WERI-Rb-1 (cell line): ENCODE measurements at regions not wholly inside any gene's neighbourhood (a gene's known extent, or its start where the extent isn't known, plus 50 kb on each side); places are given as distances from the start of the nearest gene placed in this dataset.
"Not testable (repeated sequence)": the region's sequence is repeated elsewhere in the genome, so short reads cannot be mapped to it uniquely, and the experiment has no call there.

ENCODE experiments used
- DNase-seq: peaks from one replicate; pipeline ENCODE4 v3.0.0-alpha.2; 2020
- H3K27ac ChIP-seq: fragments of 250-450 bp; sonication (Bioruptor Pico); 2 replicates; pipeline ENCODE4 v1.5.1; 2020; ENCODE audit warnings: mild to moderate bottlenecking, moderate library complexity
- H3K27me3 ChIP-seq: fragments of 250-450 bp; sonication (Bioruptor Pico); 2 replicates; pipeline ENCODE4 v1.5.1; 2021; ENCODE audit warnings: mild to moderate bottlenecking, low read depth, moderate library complexity; ENCODE audit not compliant: insufficient read depth, severe bottlenecking
- H3K36me3 ChIP-seq: fragments of 250-450 bp; sonication (Bioruptor Pico); 2 replicates; pipeline ENCODE4 v1.5.1; 2020; ENCODE audit warnings: mild to moderate bottlenecking, moderate library complexity
- H3K4me3 ChIP-seq: 2 replicates; pipeline ENCODE4 v1.5.1; 2011; ENCODE audit warnings: low read depth, mild to moderate bottlenecking, control low read depth, low read length
- H3K9me3 ChIP-seq: fragments of 250-450 bp; sonication (Bioruptor Pico); 2 replicates; pipeline ENCODE4 v1.5.1; 2021; ENCODE audit warnings: mild to moderate bottlenecking, moderate library complexity; ENCODE audit not compliant: severe bottlenecking
- TF ChIP-seq, protein P1 (sequence below): IDR thresholded peaks from 2 replicates; pipeline ENCODE4 v1.5.1; 2011; ENCODE audit warnings: low read depth, mild to moderate bottlenecking, control low read depth, inconsistent platforms, low read length

DNA sequence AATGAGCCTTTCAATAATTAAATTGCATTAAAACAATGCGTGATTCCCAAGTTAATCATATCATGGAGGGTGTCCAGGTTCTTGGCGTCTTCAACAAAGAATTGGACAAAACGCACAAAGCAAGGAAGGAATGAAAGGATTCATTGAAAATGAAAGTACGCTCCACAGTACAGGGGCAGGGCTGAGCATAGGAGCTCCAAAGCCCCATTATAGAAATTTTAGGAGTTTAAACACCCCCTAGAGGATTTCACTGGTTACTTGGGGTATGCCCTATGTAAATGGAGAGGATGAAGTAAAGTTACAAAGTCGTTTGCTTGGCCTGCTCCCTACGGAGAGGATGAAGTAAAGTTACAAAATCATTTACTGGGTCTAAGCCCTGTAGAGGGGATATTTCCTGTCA is 1910.4 kb downstream of the C4orf33 start:
- TF ChIP-seq, protein P1, sequence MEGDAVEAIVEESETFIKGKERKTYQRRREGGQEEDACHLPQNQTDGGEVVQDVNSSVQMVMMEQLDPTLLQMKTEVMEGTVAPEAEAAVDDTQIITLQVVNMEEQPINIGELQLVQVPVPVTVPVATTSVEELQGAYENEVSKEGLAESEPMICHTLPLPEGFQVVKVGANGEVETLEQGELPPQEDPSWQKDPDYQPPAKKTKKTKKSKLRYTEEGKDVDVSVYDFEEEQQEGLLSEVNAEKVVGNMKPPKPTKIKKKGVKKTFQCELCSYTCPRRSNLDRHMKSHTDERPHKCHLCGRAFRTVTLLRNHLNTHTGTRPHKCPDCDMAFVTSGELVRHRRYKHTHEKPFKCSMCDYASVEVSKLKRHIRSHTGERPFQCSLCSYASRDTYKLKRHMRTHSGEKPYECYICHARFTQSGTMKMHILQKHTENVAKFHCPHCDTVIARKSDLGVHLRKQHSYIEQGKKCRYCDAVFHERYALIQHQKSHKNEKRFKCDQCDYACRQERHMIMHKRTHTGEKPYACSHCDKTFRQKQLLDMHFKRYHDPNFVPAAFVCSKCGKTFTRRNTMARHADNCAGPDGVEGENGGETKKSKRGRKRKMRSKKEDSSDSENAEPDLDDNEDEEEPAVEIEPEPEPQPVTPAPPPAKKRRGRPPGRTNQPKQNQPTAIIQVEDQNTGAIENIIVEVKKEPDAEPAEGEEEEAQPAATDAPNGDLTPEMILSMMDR = no peak
- Histone ChIP-seq H3K9me3 (no peaks in the 10 kb centered on the region), H3K27ac (no peak overlapping the region), H3K36me3 (no peaks in the 10 kb centered on the region), H3K4me3 (no peak overlapping the region), H3K27me3 (no peaks in the 10 kb centered on the region)
- DNase-seq = no peak

DNA sequence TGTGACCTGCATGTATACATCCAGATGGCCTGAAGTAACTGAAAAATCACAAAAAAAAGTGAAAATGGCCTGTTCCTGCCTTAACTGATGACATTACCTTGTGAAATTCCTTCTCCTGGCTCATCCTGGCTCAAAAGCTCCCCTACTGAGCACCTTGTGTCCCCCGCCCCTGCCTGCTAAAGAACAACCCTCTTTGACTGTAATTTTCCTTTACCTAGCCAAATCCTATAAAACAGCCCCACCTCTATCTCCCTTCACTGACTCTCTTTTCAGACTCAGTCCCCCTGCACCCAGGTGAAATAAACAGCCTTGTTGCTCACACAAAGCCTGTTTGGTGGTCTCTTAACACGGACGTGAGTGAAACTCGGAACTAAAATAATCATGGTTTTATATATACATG is 1916.0 kb downstream of the C4orf33 start:
- H3K36me3 ChIP-seq, H3K4me3 ChIP-seq, H3K27ac ChIP-seq, H3K27me3 ChIP-seq, DNase-seq, H3K9me3 ChIP-seq: not testable (repeated sequence)

DNA sequence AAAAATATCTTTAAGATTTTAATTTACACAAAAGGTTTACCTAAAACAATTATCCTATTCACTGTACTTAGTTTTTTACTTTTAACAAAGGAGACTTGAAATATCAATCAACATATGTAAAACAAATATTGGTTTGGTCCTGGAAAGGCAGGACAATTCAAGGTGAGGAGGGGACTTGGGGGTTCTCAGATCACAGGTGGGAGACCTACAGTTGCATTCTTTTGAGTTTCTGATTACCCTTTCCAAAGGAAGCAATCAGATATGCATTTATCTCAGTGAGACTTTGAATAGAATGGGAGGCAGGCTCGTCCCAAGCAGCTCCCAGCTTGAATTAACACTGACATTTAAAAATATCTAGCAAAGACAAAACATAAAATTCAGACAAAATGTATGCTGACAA is 1917.3 kb downstream of the C4orf33 start:
- Histone ChIP-seq H3K9me3 (no peaks in the 10 kb centered on the region), H3K36me3 (no peaks in the 10 kb centered on the region), H3K4me3 (no peak overlapping the region), H3K27me3 (no peaks in the 10 kb centered on the region), H3K27ac (no peak overlapping the region)
- TF ChIP-seq, protein P1 = no peak
- no peak for DNase-seq

DNA sequence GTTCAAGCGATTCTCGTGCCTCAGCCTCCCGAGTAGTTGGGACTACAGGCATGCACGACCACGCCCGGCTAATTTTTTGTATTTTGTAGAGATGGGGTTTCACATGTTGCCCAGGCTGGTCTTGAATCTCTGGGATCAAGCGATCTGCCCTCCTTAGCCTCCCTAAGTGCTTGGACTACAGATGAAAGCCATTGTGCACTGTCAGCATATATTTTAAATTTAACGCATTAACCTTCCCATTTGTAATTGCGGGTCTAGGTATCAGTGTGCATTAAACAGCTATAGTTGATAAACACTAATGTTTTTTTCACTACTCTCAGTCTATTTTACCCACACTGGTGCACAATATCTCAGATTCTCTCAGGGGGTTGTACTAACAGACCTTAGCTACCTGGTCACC is 1930.8 kb downstream of the C4orf33 start:
- no peak for DNase-seq
- Histone ChIP-seq H3K4me3 (no peak overlapping the region), H3K27me3 (no peaks in the 10 kb centered on the region), H3K27ac (no peak overlapping the region), H3K9me3 (no peaks in the 10 kb centered on the region), H3K36me3 (no peaks in the 10 kb centered on the region)
- TF ChIP-seq, protein P1 = no peak

DNA sequence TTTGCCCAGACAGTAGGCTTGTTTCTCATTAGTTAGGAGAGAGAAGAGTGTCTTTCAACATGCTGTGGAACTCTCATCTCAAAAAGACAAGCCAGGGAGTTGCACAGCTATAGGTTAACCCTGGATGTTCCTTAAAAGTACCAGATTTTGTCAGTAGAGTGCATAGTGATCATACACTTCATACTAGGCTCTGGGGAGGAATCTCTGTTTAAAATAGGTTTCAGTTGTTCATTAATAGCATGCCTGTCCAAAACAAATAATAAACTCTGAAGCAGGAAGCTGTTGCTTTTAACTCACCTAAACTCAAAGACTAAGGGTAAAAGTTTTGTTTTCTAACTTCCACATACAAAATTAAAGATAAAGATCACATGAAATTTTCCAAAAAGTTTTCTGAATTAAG is 1948.4 kb downstream of the C4orf33 start:
- H3K27me3 ChIP-seq = no peaks in the 10 kb centered on the region
- no peak overlapping the region for H3K27ac ChIP-seq
- H3K9me3 ChIP-seq = no peaks in the 10 kb centered on the region
- no peak for DNase-seq
- no peaks in the 10 kb centered on the region for H3K36me3 ChIP-seq
- TF ChIP-seq, protein P1 = no peak
- no peak overlapping the region for H3K4me3 ChIP-seq

DNA sequence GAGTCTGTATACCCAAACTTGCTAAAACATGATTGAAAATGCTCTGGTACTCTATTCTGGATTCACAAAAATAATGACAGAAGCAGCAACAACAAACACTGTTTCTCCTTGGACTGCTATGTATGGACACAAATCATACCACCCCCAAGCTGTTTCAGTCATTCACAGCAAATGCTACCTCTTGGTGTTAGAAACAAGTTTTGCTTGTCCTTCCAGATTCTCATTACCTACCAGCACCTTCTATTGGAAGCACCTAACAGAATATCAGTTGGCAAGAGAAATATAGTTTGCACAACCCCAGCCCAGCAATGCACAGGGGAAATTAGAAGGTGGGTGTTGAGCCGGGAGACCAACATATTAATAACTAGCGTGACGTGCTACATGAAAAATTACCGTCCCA is 1950.9 kb downstream of the C4orf33 start:
- Histone ChIP-seq H3K9me3 (no peaks in the 10 kb centered on the region), H3K27ac (no peak overlapping the region), H3K27me3 (no peaks in the 10 kb centered on the region), H3K4me3 (no peak overlapping the region), H3K36me3 (no peaks in the 10 kb centered on the region)
- TF ChIP-seq, protein P1 = no peak
- DNase-seq = no peak

DNA sequence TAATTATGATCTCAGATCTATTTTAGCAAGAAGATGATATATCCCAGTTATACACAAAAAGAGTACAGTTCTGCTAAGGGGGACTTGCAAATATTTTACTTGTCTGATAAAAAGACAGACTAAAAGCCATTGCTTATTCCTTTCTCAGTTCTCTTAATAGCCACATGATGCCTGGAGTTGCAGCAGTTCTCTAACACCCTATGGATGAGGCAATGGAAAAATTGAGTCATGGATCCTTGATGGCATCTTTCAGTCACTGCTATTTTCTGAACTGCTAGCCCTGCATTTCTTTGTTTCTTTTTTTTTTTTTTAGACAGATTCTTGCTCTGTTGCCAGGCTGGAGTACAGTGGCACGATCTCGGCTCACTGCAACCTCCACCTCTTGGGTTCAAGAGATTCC is 1956.7 kb downstream of the C4orf33 start:
- Histone ChIP-seq H3K4me3 (no peak overlapping the region), H3K27ac (no peak overlapping the region), H3K9me3 (no peaks in the 10 kb centered on the region), H3K36me3 (no peaks in the 10 kb centered on the region), H3K27me3 (no peaks in the 10 kb centered on the region)
- TF ChIP-seq, protein P1 = no peak
- no peak for DNase-seq
